Suprapubic skin (tissue), 2 donors: ENCODE measurements at regions not wholly inside any gene's neighbourhood (a gene's known extent, or its start where the extent isn't known, plus 50 kb on each side); places are given as distances from the start of the nearest gene placed in this dataset.

Experiments used
- EP300 ChIP-seq: sonication (generic); formaldehyde crosslinking; IDR thresholded peaks from one replicate; pipeline ENCODE4 v1.6.1; 2017; ENCODE audit warnings: antibody characterized with exemption
- POLR2A ChIP-seq, 2 donors: fragments of 450-650 bp; IDR thresholded peaks; one replicate each; pipeline ENCODE4 v1.6.1; 2017; ENCODE audit warnings: antibody characterized with exemption in 2 of 2, mild to moderate bottlenecking in 2 of 2, moderate library complexity in 2 of 2

DNA sequence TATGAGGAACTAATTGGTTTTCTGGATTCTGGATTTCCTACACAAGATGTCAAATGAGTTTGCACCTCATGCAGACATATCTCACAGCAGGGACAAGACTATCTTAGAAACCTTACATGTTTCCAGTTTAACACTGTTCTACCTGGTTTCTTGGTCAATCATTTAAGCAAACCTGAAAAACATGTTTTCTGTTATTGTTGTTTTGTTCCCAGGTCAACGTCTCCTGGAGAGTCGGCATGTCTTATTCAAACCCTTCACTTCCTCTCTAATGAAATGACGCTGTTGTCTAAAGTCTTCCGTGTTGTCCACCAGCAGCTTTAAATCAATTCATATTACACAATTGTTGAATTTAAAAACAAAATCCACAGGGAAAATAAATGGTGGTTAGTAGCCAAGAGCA, 150.9 kb downstream of the CNTN3 start:
- no peak for TF ChIP-seq POLR2A (IDR thresholded peaks at IDR 0.05)
- TF ChIP-seq EP300 = no peak
